ENCODE measurements at regions not wholly inside any gene's neighbourhood (a gene's known extent, or its start where the extent isn't known, plus 50 kb on each side); places are given as distances from the start of the nearest gene placed in this dataset.

DNA sequence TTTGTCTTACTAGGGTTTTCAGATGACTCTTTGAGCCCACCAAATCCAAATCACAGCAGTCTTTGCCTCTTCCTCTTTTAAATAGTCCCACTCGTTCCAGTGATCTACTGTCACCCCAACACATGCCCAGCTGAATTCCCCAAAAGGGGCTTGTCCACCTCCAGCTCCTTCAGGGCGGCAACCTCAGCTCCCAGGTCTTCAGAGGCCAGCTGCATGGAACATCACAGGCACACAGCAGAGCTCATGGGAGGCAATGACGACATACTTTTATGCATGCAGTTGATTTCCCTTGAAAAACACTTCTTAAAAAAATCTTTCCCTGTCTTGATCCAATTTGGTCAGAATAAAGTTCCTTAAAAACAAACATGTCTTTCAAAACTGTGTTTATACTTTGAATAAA lies 244.3 kb upstream of the NR2F2 start:
- TF ChIP-seq, protein P1, sequence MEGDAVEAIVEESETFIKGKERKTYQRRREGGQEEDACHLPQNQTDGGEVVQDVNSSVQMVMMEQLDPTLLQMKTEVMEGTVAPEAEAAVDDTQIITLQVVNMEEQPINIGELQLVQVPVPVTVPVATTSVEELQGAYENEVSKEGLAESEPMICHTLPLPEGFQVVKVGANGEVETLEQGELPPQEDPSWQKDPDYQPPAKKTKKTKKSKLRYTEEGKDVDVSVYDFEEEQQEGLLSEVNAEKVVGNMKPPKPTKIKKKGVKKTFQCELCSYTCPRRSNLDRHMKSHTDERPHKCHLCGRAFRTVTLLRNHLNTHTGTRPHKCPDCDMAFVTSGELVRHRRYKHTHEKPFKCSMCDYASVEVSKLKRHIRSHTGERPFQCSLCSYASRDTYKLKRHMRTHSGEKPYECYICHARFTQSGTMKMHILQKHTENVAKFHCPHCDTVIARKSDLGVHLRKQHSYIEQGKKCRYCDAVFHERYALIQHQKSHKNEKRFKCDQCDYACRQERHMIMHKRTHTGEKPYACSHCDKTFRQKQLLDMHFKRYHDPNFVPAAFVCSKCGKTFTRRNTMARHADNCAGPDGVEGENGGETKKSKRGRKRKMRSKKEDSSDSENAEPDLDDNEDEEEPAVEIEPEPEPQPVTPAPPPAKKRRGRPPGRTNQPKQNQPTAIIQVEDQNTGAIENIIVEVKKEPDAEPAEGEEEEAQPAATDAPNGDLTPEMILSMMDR (conservative IDR thresholded peaks at IDR 0.05 in 1 of 2, IDR thresholded peaks at IDR 0.05 in 1 of 2; ENCODE audit: low read depth in 1 of 2, low read length in 2 of 2): no peak
- no peak for TF ChIP-seq EZH2 (IDR thresholded peaks at IDR 0.05; ENCODE audit: low read length, missing control alignments)

Data from fibroblast of lung (primary cell).